Hepatocyte (in vitro differentiated cells): ENCODE measurements at regions not wholly inside any gene's neighbourhood (a gene's known extent, or its start where the extent isn't known, plus 50 kb on each side); places are given as distances from the start of the nearest gene placed in this dataset.

Source experiments
- CTCF ChIP-seq: fragments of 200-600 bp; sonication (generic); IDR thresholded peaks from 2 replicates; pipeline ENCODE4 v1.5.1; 2016; ENCODE audit warnings: antibody characterized with exemption, mild to moderate bottlenecking; ENCODE audit not compliant: poor library complexity
- EZH2phosphoT487 ChIP-seq: fragments of 200-600 bp; sonication (generic); IDR thresholded peaks from one replicate; pipeline ENCODE4 v1.6.1; 2018; ENCODE audit warnings: antibody characterized with exemption, mild to moderate bottlenecking, low read depth, moderate library complexity; ENCODE audit not compliant: unreplicated experiment, severe bottlenecking

DNA sequence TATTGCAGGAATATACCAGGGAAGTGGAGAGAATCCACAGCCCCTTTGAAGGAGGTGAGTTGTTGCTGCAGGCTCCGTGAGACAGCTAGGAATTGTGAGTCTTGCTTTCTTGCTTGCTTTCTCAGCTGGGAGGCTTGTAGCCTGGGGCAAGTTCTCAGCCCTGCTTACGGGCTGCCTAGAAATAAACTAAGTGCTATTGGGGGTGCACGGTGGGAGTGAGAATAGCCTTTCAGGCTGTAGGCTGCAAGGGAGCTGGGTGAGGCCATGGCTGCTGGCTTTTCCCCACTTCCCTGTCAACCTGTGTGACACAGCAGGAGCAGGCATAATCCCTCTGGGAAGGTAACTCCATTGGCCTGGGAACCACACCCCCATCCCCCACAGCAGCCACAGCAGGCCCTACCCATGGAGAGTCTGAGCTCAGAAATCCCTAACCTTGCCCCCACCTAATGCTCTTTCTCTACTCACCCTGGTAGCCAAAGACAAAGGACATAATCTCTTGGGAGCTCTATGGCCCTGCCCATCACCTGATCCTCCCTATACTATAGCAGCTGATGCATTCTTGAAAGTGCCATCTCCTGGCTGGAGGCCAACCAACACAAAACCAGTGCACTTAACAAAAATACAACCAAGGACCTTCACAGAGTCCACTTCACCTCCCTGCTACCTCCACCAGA is 113.0 kb downstream of the MMRN1 start:
- no peak for TF ChIP-seq CTCF
- no peak for TF ChIP-seq EZH2phosphoT487
